ENCODE measurements at regions not wholly inside any gene's neighbourhood (a gene's known extent, or its start where the extent isn't known, plus 50 kb on each side); places are given as distances from the start of the nearest gene placed in this dataset.

DNA sequence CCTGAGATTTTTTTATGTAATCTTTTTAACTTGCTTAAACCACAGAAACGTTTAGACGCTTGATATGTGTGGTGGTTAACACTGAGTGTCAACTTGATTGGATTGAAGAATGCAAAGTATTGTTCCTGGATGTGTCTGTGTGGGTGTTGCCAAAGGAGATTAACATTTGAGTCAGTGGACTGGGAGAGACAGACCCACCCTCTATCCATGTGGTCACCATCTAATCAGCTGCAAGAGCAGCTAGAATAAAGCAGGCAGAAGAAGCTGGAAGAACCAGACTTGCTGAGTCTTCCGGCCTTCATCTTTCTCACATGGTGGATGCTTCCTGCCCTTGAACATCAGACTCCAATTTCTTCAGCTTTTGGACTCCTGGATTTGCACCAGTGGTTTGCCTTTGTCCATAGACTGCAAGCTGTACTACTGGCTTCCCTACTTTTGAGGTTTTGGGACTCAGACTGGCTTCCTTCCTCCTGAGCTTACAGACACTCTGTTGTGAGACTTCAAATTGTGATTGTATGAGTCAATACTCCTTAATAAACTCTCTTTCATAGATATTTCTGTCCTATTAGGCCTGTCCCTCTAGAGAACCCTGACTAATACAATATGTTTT, 816.0 kb upstream of the CDH9 start:
- TF ChIP-seq, protein P1, sequence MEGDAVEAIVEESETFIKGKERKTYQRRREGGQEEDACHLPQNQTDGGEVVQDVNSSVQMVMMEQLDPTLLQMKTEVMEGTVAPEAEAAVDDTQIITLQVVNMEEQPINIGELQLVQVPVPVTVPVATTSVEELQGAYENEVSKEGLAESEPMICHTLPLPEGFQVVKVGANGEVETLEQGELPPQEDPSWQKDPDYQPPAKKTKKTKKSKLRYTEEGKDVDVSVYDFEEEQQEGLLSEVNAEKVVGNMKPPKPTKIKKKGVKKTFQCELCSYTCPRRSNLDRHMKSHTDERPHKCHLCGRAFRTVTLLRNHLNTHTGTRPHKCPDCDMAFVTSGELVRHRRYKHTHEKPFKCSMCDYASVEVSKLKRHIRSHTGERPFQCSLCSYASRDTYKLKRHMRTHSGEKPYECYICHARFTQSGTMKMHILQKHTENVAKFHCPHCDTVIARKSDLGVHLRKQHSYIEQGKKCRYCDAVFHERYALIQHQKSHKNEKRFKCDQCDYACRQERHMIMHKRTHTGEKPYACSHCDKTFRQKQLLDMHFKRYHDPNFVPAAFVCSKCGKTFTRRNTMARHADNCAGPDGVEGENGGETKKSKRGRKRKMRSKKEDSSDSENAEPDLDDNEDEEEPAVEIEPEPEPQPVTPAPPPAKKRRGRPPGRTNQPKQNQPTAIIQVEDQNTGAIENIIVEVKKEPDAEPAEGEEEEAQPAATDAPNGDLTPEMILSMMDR (IDR thresholded peaks at IDR 0.05) = no peak
- no peak for TF ChIP-seq ZFX (IDR thresholded peaks at IDR 0.05; ENCODE audit: borderline replicate concordance)
